ENCODE measurements at regions not wholly inside any gene's neighbourhood (a gene's known extent, or its start where the extent isn't known, plus 50 kb on each side); places are given as distances from the start of the nearest gene placed in this dataset.

GRCh38 chr4:115720611-115721010, 607.2 kb upstream of the NDST4 start:
- H3K4me3 ChIP-seq (ENCODE audit: insufficient read depth, low read depth, low read length), result no peak overlapping the region
- no peak overlapping the region for H4K5ac ChIP-seq (ENCODE audit: low read depth, low read length)
- dilution Hi-C loops (cut with HindIII; ENCODE audit: low sequenced_read_pairs, unreplicated experiment) (no loop called here), intact Hi-C loops (cut with micrococcal nuclease) (no loop called here), in situ Hi-C loops (cut with MboI; ENCODE audit: low sequenced_read_pairs) (no loop called here)
- no peak overlapping the region for H3K18ac ChIP-seq (ENCODE audit: low read depth, low read length)
- no peak for TF ChIP-seq POLR2A (IDR thresholded peaks at IDR 0.05; ENCODE audit: low read depth, low read length)
- no peak for TF ChIP-seq CHD1 (IDR thresholded peaks at IDR 0.05; ENCODE audit: low read depth, low read length)
- TF ChIP-seq CEBPB (IDR thresholded peaks at IDR 0.05; ENCODE audit: low read depth, low read length), result no peak
- no peak for TF ChIP-seq MAFK (IDR thresholded peaks at IDR 0.05; ENCODE audit: low read depth, low read length)
- no peak for TF ChIP-seq USF2 (IDR thresholded peaks at IDR 0.05; ENCODE audit: low read depth, low read length)
- no peak for TF ChIP-seq RAD21 (IDR thresholded peaks at IDR 0.05; ENCODE audit: low read length)
- no peak for TF ChIP-seq BHLHE40 (IDR thresholded peaks at IDR 0.05; ENCODE audit: low read depth, low read length)
- no peak for TF ChIP-seq ELK1 (IDR thresholded peaks at IDR 0.05; ENCODE audit: borderline replicate concordance, low read depth, low read length)
- no peak for TF ChIP-seq NFE2L2 (IDR thresholded peaks at IDR 0.05; ENCODE audit: low read depth, low read length)
- TF ChIP-seq MXI1 (IDR thresholded peaks at IDR 0.05; ENCODE audit: borderline replicate concordance, low read depth, low read length), result no peak
- no peak for TF ChIP-seq FOS (IDR thresholded peaks at IDR 0.05; ENCODE audit: low read depth, low read length)
- no peak for TF ChIP-seq RCOR1 (IDR thresholded peaks at IDR 0.05; ENCODE audit: insufficient replicate concordance, low read length)
- no peak for TF ChIP-seq CTCF (conservative IDR thresholded peaks at IDR 0.05; ENCODE audit: low read depth, low read length)
- no peak for TF ChIP-seq SMC3 (IDR thresholded peaks at IDR 0.05; ENCODE audit: low read depth, low read length)
- TF ChIP-seq MAZ (IDR thresholded peaks at IDR 0.05; ENCODE audit: borderline replicate concordance, low read depth, low read length), result no peak
- TF ChIP-seq RFX5 (IDR thresholded peaks at IDR 0.05; ENCODE audit: low read depth, low read length), result no peak
- no peak overlapping the region for H2AK9ac ChIP-seq (replicated peaks; ENCODE audit: low read depth, low read length, poor library complexity)
- H2BK15ac ChIP-seq (ENCODE audit: low read depth, low read length), result no peak overlapping the region
- H3K14ac ChIP-seq (replicated peaks; ENCODE audit: low read depth, low read length), result no peak overlapping the region
- WGBS, 2 experiments (ENCODE audit: extremely low coverage in 2 of 2, insufficient read length in 1 of 2), result 20% methylated on average over 1 of the region's 1 CpG; no CpG with 5 or more reads in 1 of the 2 experiments
- H2BK20ac ChIP-seq (ENCODE audit: low read depth, low read length), result no peak overlapping the region
- no peak overlapping the region for H4K8ac ChIP-seq (ENCODE audit: low read depth in 2 of 2, low read length in 2 of 2)
- no peak overlapping the region for H4K91ac ChIP-seq (ENCODE audit: insufficient read depth, low read depth, low read length)
- H3K4me1 ChIP-seq (ENCODE audit: control insufficient read depth, insufficient read depth, low read length), result no peaks in the 10 kb centered on the region
- H2BK120ac ChIP-seq (ENCODE audit: low read depth, low read length), result no peak overlapping the region
- no TSS peak for BruUV-seq (replicated peaks)
- no peak overlapping the region for H3K4ac ChIP-seq (ENCODE audit: low read depth, low read length)
- H3K79me1 ChIP-seq (ENCODE audit: low read depth in 1 of 2, low read length in 2 of 2), result no peaks in the 10 kb centered on the region
- H3K4me2 ChIP-seq (ENCODE audit: low read depth, low read length), result no peak overlapping the region
- H3K9ac ChIP-seq (ENCODE audit: low read depth, low read length), result no peak overlapping the region
- H3K9me1 ChIP-seq (ENCODE audit: insufficient read depth, low read length), result no peaks in the 10 kb centered on the region
- ChIA-PET POLR2A (ENCODE audit: unreplicated experiment) (no interaction called here), CTCF (no interaction called here)
- no peak overlapping the region for H3K56ac ChIP-seq (ENCODE audit: extremely low read depth, insufficient read depth, low read length)
- no peak overlapping the region for H2AFZ ChIP-seq (replicated peaks; ENCODE audit: low read length, poor library complexity)
- no peak overlapping the region for H3K23ac ChIP-seq (ENCODE audit: low read depth, low read length)
- no peak overlapping the region for H2BK5ac ChIP-seq (ENCODE audit: low read depth, low read length, poor library complexity, severe bottlenecking)
- no peaks in the 10 kb centered on the region for H3K27me3 ChIP-seq (ENCODE audit: control insufficient read depth, insufficient read depth, low read length)
- H3K27ac ChIP-seq (ENCODE audit: insufficient read depth, low read length), result no peak overlapping the region
- ATAC-seq (ENCODE audit: low read depth), result no peak
- H4K20me1 ChIP-seq (ENCODE audit: insufficient read depth, low read length), result no peaks in the 10 kb centered on the region
- H3K9me3 ChIP-seq (ENCODE audit: control insufficient read depth, insufficient read depth, low read length), result peaks cover 4% of the 10 kb centered on the region
- no peak for DNase-seq
- H2AK5ac ChIP-seq (ENCODE audit: low read depth, low read length), result no peak overlapping the region
- no peaks in the 10 kb centered on the region for H3K36me3 ChIP-seq (ENCODE audit: control insufficient read depth, insufficient read depth, low read length)

All from IMR-90 (cell line).